CMK (cell line): ENCODE measurements at regions not wholly inside any gene's neighbourhood (a gene's known extent, or its start where the extent isn't known, plus 50 kb on each side); places are given as distances from the start of the nearest gene placed in this dataset.

Source experiments
- DNase-seq: peaks from one replicate; pipeline ENCODE4 v3.0.0-alpha.2; 2010; ENCODE audit warnings: low read depth

DNA sequence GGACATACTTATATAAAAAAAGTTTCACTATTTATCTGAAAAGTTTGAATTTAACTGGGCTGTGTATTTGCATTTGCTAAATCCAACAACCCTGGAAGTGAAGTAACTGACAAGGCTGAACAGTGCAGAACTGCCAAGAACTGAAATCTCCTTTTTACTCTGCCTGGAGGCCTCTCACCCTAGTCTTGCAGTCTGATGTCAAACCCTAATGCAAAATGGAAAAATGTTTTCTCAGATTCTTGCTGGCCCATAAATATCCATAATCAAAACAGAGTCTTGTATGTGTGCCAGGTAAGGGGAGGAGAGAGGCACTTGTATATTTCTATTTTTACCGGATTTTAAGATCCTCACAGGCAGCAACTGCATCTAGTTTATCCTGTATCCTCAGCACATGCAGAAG, 432.7 kb upstream of the KLF4 start:
- no peak for DNase-seq

DNA sequence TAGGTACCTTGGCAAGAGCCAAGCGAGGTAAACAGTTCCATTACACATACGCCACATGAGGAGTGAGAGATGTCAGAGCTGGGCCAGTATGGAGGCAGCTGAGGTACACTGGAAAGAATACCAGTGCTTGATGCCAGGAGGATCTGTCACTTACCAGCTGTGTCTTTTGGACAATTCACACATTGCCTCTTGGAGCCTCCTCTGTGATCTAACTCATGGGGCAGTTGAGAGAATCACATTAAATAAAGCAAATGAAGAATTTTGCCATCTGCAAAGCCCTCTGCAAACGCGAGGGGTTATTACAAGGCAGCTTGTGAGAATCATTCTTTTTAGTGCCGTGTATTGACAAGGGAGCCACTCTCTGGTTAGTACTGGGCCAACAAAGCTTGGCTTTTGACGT, 429.7 kb upstream of the KLF4 start:
- no peak for DNase-seq

DNA sequence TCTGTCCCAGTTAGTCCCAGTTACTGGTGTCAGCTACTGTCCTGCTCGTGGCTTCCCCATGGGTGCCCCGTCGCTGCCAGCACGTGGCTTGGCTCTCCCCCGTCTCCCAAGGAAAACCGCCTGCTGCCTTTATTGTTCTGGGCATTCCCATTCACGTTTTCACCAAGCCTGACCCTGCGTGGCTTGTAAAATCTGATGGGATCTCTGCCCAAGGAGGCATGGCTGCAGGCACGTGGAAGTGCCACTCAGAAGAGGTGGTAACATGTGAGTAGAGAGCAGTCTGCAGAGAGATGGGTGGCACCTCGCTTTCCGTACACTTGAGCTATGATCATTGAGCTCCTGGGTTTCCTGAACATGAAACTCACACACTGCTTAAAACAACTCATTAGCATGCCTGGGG, 429.2 kb upstream of the KLF4 start:
- DNase-seq: no peak

DNA sequence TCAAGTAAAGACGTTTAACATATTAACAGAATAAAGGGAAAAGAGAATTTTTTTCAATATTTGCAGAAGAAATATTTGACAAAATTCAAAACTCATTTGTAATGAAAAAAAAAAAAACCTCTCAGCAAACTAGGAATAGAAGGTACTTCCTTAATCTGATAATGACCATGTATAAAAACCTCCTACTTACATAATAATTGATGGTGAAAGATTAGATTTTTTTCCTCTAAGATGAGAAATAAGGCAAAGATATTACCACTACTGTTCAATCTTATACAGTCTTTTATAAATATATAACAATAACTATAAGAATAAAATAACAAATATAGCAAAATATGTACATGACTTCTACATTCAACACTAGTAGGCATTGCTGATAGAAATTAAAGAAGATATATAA, 424.6 kb upstream of the KLF4 start:
- no peak for DNase-seq

DNA sequence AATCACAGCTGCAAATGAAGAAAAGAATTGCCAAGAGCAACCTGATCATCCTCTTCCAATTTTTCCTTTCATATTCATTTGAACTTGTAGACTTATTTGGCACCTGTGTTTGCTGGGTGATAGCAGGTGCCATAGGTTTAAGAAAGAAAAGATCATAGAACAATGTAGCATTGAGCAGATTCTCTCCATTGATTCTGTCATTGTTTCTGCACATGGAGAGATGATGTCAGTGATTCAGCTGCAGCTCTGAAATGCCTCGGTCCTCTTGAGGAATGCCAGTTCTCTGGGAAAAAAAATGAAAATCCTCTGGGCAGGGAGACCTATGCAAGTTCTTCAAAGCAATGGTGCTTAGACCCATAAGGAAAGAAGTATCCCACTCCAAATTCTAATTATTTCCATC, 418.1 kb upstream of the KLF4 start:
- DNase-seq: no peak

DNA sequence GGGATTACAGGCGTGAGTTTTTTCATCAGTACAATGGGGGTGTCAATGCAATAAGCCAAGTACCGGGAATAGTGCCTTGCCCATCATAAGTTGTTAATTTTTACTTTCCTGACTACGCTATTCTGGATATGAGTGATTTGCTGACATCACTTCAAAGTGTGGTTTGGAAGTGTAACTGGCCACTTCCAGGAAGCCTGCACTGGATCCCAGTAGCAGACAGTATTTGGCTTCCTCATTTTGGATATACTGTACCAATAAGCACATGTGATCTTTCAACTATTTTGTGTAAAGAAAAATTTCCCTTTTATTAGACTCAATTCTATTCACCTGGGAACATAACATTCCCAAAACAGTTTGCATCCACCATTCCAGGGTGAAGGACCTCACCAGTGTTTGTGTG, 417.7 kb upstream of the KLF4 start:
- no peak for DNase-seq

DNA sequence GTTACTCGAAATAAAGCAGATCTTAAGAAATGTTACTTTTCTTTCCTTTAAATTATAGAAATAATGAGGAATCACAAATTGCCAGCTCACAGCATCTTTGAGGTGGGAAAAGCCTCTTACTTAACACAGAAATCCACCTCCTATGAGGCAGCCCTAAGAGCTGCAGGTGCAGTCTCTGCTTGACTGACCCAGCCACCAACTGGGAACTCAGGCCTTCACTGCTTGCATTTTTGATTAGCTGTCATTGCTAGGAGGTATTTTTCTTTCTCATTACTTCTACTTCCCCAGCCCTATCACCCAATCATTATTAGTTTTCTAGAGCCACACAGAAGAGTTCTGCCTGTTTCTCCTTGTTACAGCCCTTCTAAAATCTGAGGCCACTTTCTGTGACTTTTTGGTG, 416.5 kb upstream of the KLF4 start:
- DNase-seq: no peak

DNA sequence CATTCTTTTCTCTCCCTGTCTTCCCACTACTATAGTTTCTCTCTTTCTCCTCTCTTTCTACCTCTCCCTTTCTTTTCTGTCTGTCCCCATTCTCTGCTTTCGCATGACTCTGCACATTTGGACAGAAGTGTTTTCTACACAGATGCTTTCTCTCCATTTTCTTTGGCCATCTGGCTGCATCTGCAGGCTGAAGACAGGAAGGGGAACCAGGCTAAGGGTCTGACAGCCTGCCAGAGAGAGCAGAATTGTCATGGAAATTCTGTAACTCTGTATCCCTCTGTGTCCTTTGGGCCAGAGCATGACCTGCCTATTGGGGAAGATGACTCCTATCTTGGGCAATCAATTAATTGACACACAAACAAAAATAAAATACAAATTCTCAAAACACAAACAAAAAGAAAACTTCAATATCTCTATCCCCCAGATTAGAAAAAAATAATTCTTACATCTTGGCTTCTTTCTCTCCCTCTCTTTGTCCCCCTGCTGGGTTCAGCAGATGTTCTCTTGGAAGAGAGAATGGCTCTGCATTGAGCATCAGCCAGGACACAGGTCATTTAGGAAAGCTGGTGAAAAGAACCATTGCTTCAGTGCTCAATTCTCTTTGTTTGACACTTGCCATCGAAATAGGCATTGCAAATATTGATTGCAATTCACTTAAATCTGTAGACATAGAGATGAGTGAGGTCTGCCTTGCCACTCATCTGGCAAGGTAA, 415.9 kb upstream of the KLF4 start:
- no peak for DNase-seq

DNA sequence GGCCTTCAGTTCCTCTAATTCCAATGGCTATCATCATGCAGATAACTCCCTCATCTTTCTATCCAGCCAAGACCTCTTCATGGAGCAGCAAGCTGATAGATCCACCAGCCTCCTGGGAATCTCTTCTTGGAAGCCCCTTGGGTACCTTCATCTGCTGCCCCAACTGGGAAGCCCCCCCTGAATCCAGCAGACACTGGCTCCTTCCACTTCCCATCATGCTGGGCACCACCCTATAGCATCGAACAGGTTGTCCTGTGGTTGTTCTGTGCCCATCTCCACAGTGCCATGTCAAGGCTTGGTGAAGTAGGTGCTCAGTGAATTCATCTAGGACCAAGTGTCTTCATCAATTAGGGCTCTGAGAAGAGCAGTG, 410.4 kb upstream of the KLF4 start:
- no peak for DNase-seq

DNA sequence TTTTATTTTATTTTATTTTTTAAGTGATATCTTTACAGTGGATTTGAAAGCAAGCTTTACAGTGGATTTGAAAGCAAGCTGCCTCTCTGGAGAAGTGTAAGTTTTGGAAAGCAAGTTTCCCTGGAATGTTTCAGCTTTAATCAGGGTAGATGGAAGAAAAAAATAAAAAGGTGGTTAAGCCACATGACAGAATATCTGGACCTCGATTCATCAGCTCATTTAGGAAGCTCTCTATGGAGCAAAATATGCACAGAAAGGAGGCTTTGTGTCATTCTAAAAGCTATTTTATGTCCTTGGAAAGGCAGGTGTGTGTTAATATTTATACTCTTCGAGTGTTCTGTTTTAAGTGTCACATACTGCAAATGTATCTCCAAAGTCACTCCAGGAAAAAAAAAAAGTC, 409.2 kb upstream of the KLF4 start:
- DNase-seq: no peak

DNA sequence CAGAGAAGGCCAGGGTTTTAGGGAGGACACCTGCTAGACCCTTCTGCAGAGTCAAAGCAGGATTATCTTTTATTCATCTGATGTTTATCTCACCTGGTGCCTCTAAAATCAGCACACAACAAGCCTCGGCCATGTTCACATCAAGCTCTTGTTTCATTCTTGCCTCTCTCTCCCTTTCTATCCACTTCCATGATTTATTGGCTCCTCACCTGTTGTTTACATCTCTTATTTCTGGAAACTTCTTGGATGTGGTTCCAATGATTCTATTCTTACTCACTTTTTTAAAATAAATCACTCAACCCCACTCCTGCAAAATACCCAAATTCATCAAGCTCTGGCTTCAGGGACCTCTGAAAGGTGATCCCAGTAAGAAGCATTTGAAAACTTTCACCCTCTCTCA, 407.0 kb upstream of the KLF4 start:
- no peak for DNase-seq

DNA sequence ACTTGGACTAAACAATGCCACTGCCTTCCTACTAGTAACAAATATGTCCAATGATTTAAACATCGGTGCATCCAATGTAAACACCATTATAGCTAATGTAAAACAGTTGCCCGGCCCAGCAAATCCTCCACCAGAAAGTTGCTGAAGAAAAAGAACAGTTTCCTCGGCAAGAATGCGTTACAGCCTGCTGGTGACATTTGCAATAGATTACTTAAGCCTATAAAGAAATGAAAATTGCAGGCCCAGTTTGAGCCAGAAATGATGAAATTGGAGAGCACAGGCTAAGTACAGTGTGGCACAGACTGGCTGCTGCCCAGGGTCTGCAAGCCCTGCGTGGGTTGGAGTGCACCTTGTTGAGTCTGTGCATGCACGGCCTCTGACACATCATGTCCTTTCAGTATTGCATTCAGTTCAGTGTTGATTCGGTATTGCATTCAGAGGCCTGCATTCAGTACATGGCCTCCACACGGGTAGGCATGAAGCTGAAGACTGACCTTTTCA, 406.0 kb upstream of the KLF4 start:
- DNase-seq: no peak

DNA sequence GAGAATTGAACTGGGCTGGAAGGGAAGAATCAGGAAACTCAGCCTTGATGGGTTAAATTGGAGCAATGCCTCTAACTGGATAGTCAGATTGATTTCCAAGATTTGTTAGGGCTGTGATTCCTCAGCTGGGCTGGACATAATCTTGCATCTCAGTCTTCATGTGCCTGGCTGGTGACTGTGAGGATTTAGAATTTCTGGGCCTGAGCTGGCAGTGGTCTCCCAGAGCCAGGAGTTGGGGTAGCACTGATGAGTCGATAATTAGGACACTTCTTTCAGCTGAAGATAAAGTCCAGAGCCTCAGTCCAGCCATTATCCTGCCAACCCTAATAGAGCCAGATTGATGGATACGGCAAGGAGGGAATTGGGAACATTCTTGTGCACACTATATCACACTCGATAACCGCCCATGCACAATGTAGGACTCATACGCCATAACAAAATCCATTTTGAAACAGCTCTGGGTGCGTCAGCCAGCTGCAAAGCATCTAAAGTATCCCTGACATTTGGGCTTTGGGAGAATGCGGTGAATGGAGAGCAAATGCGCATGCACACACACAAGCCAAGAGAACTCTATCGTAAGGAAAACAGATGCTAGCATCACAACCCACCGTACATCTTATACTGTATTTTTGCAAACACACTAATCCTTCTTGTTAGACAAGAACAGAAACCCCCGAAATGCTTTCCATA, 405.1 kb upstream of the KLF4 start:
- DNase-seq: no peak

DNA sequence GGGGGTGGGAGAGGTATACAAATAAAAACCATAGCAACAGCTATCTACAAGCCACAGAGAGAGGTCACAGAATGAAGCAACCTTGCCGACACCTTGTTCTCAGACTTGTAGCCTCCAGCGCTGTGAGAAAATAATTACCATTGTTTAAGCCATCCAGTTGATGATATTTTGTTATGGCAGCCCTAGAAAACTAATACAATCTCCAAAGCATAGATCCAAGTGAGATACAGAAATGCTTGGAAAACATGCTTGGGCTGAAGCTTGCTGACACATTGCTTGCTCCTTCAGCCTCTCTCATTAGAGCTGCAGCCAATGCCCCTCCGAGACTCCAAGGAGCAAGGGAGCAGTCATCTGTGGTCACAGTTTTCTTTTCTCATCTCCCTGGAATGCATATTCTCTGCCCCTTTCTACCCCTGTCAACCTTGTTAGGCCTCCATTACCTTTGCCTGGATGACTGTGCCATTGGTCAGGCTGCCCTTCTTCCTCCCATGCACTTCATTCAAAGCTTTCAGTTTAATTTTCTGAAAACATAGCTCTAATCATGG, 401.4 kb upstream of the KLF4 start:
- DNase-seq: no peak

DNA sequence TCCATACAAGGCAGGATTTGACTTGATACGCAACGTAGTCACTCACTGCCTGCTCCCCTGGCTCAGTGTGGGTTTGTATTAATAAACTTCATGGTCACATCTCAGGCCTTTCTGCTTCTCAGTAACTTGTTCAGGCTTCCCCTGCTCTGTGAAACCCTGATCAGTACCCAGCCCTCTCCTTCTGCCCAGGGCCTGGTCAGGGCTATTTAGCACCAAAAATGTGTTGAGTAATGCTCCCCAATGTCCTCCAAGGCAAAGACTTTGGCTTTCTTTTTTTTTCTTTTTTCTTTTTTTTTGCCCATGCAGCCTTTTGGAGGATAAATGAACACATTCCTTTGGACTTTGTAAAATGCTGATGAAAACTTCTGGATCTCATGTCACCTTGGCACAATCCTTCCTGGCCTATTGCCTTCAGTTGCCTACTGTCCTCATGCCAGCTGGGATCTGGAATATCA, 399.2 kb upstream of the KLF4 start:
- no peak for DNase-seq

DNA sequence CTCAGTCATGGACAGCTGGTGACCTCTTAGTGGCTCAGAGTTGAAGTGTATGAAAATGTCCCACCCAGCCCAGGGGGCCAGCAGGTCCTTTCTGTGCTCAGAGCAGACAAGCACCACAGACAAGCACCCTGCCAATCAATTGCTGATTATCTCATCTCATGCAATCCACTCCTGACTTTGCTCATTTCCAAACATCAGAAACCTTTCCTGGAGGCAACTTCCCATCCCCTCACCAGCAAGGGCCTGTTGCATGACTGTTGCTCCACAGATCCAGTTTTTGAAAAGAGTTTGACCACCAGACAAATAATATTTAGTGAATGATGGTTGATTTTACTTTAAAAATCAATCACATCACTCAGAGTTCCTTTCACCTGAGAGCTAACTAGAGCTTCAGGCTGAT, 397.3 kb upstream of the KLF4 start:
- no peak for DNase-seq

DNA sequence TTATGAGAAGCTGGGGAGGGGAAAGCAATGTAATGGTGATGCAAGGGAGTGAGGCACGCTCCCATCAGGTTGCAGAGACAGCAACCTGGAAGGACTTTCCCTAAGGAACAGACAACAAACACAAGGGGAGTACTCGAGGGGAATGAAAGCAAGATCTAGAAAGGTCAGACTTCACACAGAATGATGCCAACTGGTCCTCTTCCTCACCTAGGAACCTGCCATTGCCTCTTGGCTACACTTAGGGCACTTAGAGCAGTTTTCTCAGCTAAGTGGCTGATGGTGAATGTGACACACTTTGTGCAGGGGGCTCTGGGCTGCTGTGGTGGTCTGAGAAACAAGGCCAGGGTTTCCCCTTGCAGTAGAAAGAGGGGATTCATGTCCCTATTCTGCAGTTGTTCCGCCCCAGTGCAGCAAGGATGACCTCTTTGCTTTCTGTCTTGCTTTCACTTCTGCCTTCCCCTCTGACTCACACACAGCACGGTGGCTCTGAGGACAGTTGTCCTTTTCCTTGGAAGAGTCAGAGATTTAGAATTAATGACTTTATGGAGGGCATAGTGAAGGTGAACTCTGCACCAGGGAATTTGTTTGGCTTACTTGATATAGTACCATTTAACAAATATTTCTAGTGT, 394.0 kb upstream of the KLF4 start:
- DNase-seq: no peak

DNA sequence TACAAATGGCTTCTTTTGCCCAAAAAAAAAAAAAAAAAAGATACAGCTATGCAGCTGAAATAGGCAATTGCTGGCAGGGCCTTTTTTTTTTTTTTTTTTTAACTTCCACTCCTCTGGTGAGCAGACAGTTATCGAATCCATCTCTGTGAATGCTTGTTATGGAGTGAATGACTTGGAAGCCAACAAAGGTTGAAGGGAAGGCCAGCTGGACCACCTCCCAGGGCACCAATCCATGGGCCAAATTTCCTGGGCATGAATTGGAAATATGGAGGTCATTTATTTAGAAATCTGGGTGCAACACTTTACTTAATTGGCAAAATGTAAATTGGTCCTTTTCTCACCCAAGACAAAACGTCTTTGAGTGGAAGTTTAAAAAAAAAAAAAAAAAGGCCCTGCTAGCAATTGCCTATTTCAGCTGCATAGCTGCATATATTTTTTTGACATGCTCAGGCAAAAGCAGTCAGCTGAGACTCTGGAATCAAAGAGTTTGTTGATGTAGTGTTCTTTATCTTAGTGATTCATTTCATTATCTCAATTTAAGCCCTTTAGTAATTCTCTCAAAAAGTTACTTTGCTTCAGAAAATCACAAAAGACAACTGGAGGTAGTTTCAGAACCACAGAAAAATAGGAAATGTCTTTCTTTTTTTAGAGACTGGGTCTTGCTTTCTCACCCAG, 392.2 kb upstream of the KLF4 start:
- DNase-seq: no peak

DNA sequence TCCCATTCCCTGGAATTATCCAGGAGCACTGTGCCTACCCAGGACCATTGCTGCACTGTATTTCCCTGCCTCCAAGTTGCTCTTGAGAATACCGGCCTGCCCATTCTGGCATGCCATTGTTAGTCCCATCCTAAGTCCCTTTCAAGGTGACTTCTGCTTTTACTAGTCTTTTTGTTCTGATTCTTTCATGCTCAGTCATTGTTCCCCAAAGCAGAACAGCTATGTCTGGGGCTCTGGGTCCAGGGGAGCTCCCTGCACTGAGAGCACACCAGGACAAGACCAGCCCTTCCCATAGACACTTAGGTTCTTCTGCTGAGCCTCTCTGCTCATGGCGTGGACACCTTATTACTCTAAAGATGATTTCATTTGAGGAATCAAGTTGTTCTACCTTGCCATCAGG, 388.9 kb upstream of the KLF4 start:
- no peak for DNase-seq

DNA sequence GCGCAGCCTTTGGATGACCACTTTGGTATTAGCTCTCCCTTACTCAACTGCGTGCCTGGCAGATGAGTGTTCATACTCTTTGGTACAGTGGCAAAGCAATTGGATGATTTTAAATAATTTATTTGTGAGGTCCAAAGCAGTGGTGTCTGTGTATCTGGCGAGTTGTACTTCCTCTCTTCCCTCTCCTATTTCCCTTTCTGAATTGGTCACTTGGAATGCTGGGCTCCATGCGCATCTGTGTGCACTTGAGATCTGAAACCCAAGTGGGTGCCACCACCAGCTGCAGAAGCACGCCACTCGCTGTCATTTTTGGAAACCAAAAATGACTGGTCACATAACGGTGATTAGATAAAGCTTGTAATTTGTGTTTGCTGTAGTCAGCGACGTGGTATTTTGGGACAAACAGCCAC, 386.0 kb upstream of the KLF4 start:
- no peak for DNase-seq

DNA sequence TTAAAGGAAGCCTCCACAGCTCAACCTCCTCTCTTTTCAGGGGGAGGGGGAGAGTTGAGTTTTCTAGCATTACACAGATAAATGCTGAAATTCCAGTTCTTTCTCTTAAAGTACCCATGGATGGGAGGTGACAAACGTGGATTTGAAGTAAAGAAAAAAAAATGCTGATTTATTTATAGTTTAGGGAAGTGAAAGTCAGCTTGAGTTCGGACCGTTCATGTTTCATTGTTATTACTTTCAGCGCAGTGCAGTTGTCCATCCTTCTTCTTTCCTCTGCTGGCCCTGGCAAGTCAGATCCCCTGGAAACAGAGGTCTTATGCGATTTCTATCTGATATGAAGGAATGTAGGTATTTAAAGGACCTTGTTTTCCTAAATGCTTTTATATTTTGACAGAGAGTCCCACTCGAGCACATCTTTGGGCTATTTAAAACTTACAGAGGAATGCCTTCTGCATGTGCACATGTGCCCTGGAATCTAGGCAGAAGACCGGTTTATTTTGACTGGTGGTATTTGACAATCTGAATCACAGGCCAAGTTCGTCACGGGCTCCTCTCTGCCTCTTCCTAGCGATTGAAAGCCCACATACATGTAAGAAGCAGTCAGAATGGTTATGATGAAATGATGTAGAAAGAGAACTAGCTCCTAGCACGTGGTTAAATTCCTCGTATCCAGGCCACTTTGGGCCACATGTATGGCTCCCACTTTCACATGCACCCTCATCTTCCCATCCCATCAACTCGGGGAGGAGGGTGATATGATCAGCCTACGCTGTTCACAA, 385.2 kb upstream of the KLF4 start:
- no peak for DNase-seq

DNA sequence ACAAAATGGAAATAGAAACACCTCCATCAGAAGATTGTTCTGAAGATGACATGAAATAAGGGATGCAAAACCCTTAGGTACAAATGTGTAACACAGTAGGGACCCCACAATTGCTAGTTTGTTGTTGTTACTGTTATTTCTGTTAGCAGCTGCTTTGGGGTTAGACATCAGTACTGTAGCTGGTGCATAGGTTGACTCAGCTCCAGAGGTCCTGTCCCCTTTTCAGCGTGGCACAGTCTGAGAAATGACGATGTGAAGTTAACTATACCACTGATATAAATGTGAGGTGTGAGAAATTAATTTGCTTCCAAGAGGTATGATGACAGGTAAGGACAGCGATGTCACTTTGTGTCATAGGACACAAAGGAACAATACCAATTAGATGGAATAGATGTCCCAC, 384.6 kb upstream of the KLF4 start:
- no peak for DNase-seq
